ENCODE measurements at regions not wholly inside any gene's neighbourhood (a gene's known extent, or its start where the extent isn't known, plus 50 kb on each side); places are given as distances from the start of the nearest gene placed in this dataset.
"Not testable (repeated sequence)": the region's sequence is repeated elsewhere in the genome, so short reads cannot be mapped to it uniquely, and the experiment has no call there.

DNA sequence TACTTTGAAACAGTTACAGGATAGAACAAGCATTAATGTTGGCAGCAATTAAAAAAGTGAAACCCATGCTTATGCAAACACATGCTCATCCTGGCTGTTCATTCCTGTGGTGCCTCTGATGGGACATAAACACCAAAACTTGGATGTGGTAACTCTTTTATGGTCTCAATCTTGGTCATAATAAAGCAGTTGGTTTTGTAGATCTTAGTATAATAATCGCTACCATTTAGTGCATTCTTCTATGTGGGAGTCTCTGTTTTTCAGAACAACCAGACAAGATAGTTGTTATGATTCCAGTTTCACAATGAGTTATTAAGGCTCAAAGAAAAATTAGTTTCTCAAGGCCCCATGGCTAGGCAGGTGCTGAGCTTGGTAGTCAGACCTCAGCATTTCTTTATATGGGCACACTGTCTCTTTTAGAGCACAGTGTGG is 184.0 kb downstream of the UTRN start:
- H3K4me3 ChIP-seq (ENCODE audit: low read depth, low read length), result no peak overlapping the region
- TF ChIP-seq, protein P1, sequence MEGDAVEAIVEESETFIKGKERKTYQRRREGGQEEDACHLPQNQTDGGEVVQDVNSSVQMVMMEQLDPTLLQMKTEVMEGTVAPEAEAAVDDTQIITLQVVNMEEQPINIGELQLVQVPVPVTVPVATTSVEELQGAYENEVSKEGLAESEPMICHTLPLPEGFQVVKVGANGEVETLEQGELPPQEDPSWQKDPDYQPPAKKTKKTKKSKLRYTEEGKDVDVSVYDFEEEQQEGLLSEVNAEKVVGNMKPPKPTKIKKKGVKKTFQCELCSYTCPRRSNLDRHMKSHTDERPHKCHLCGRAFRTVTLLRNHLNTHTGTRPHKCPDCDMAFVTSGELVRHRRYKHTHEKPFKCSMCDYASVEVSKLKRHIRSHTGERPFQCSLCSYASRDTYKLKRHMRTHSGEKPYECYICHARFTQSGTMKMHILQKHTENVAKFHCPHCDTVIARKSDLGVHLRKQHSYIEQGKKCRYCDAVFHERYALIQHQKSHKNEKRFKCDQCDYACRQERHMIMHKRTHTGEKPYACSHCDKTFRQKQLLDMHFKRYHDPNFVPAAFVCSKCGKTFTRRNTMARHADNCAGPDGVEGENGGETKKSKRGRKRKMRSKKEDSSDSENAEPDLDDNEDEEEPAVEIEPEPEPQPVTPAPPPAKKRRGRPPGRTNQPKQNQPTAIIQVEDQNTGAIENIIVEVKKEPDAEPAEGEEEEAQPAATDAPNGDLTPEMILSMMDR (IDR thresholded peaks at IDR 0.05; ENCODE audit: low read depth, low read length), result no peak

GRCh38 chr6:144470201-144470600 is 185.1 kb downstream of the UTRN start:
- not testable (repeated sequence) for H3K4me3 ChIP-seq (ENCODE audit: low read depth, low read length)

DNA sequence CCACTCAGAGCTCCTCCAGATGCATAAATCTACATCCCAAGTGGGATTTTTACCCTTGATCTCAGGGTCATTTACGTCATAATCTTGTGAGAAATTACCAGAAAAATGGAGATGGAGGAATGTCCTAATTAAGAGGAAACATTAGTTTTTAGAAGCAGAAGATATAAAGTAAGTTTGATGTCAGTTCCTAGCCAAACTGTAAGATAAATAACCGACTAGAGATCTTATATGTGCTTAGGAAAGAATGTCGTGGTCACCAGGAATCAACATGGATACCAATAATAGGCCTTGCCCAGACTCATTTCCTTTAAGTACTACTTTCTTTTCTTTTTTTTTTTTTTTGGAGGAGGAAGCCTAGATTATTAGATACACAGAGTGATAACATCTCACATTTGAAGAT is 186.9 kb downstream of the UTRN start:
- TF ChIP-seq, protein P1 (IDR thresholded peaks at IDR 0.05; ENCODE audit: low read depth, low read length), result no peak
- no peak overlapping the region for H3K4me3 ChIP-seq (ENCODE audit: low read depth, low read length)

- no peak overlapping the region for H3K4me3 ChIP-seq (ENCODE audit: low read depth, low read length)
- TF ChIP-seq, protein P1 (IDR thresholded peaks at IDR 0.05; ENCODE audit: low read depth, low read length), result no peak
These were observed 189.2 kb downstream of the UTRN start for GRCh38 chr6:144474290-144474689.

DNA sequence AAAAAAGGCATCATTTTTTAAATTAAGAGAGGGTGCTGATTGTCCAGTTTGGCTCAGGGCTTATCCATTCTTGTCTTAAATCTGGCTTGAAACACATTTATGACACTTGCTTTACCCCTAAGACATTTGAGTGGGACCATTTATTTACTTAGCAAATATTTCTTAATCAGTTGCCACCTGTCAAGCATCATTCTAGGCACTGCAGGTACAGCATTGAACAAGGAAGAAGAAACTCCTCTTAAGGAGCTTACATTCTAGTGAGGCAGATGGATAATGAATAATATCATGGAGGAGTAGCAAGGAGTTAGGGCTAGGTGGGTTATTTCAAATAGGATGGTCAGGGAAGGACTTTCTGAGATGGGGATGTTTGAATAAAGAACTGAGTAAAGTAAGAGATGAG is 189.8 kb downstream of the UTRN start:
- H3K4me3 ChIP-seq (ENCODE audit: low read depth, low read length), result no peak overlapping the region
- TF ChIP-seq, protein P1 (IDR thresholded peaks at IDR 0.05; ENCODE audit: low read depth, low read length), result no peak

- H3K4me3 ChIP-seq (ENCODE audit: low read depth, low read length), result no peak overlapping the region
- TF ChIP-seq, protein P1 (IDR thresholded peaks at IDR 0.05; ENCODE audit: low read depth, low read length), result no peak
These were observed 190.3 kb downstream of the UTRN start for GRCh38 chr6:144475411-144475810.

GRCh38 chr6:144476286-144476685 is 191.2 kb downstream of the UTRN start:
- TF ChIP-seq, protein P1 (IDR thresholded peaks at IDR 0.05; ENCODE audit: low read depth, low read length), result no peak
- no peak overlapping the region for H3K4me3 ChIP-seq (ENCODE audit: low read depth, low read length)

- H3K4me3 ChIP-seq (ENCODE audit: low read depth, low read length), result no peak overlapping the region
These were observed 192.3 kb downstream of the UTRN start for GRCh38 chr6:144477396-144477795.

More at GRCh38 chr6:144477396-144477795, 192.3 kb downstream of the UTRN start:
- TF ChIP-seq, protein P1 (IDR thresholded peaks at IDR 0.05; ENCODE audit: low read depth, low read length), result no peak

Measured in WI38 (cell line).